GM12864 (cell line): ENCODE measurements at regions not wholly inside any gene's neighbourhood (a gene's known extent, or its start where the extent isn't known, plus 50 kb on each side); places are given as distances from the start of the nearest gene placed in this dataset.

ENCODE experiments used
- DNase-seq: peaks from one replicate; pipeline ENCODE4 v3.0.0-alpha.2; 2011; ENCODE audit warnings: low read depth
- H3K4me3 ChIP-seq: 2 replicates; pipeline ENCODE4 v1.5.1; 2011; ENCODE audit warnings: mild to moderate bottlenecking, low read depth, low read length, control low read depth
- TF ChIP-seq, protein P1 (sequence below): IDR thresholded peaks from 2 replicates; pipeline ENCODE4 v1.5.1; 2011; ENCODE audit warnings: low read depth, mild to moderate bottlenecking, moderate library complexity, low read length, control low read depth, inconsistent platforms; ENCODE audit errors: missing control alignments

DNA sequence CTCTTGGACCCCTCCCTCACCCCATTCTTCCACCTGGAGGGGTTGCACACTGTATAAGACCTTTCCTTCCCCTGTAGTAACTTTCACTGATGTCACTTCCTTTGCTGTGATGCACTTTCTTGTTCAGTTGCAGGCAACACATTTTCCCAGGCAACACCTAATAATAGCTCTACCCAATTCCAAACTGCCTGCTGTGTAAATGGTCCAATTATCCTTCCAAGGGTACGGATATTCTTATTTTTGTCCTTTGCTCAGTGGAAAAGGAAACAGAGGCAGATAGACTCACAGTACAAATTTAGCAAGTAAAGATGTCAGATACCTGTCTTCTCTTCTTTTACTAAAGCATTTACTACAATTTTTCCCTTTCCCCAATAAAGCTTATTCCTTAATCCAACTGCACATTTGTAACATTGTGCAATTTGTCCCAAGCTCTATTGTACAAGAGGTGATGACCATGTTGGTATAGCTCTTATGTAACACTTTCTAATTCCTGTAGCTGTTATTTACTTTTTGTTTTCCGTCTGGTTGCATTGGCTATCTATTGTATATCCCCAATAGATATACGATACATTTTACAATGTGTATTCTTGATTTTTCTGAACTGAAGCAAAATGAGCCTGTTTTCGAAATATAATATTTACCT is 69.1 kb upstream of the NPFFR2 start:
- H3K4me3 ChIP-seq = no peak overlapping the region
- TF ChIP-seq, protein P1, sequence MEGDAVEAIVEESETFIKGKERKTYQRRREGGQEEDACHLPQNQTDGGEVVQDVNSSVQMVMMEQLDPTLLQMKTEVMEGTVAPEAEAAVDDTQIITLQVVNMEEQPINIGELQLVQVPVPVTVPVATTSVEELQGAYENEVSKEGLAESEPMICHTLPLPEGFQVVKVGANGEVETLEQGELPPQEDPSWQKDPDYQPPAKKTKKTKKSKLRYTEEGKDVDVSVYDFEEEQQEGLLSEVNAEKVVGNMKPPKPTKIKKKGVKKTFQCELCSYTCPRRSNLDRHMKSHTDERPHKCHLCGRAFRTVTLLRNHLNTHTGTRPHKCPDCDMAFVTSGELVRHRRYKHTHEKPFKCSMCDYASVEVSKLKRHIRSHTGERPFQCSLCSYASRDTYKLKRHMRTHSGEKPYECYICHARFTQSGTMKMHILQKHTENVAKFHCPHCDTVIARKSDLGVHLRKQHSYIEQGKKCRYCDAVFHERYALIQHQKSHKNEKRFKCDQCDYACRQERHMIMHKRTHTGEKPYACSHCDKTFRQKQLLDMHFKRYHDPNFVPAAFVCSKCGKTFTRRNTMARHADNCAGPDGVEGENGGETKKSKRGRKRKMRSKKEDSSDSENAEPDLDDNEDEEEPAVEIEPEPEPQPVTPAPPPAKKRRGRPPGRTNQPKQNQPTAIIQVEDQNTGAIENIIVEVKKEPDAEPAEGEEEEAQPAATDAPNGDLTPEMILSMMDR = no peak
- no peak for DNase-seq

DNA sequence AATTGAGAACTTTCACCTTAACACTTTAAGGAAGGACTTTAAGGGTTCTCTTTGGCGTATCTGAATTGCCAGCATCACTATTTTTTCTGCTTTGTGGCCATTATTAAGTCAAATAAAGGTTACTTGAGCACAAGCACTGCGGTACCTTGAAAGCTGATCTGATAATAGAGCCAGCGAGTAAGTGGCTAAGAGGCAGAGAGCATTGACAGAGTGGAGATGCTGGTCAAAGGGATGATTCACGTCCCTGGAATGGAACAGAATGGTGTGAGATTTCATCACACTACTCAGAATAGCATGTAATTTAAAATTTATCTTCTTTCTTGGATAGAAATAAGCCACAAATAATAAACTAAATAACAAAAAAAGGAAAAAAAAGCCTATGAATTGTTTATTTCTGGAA is 57.1 kb upstream of the NPFFR2 start:
- DNase-seq = no peak
- TF ChIP-seq, protein P1 = no peak
- no peak overlapping the region for H3K4me3 ChIP-seq

DNA sequence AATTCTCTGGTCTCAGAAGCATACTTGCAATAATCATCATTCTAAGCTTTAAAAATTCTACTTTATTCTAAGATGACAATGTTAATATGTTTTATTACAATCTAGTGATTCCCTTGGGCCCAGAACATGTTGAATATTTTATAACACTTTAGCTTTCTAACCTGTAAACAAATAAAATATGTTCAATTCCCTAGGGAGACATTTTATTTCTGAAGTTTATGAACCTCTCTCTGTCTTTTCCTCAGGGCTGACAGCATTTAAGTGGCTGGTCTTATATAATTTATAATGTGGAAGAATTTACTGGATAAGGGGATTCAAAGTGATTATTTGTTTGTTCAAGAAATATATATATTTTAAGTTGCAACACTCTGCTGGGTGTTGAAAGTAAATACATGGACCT is 55.3 kb upstream of the NPFFR2 start:
- TF ChIP-seq, protein P1 = no peak
- no peak overlapping the region for H3K4me3 ChIP-seq
- DNase-seq = no peak

DNA sequence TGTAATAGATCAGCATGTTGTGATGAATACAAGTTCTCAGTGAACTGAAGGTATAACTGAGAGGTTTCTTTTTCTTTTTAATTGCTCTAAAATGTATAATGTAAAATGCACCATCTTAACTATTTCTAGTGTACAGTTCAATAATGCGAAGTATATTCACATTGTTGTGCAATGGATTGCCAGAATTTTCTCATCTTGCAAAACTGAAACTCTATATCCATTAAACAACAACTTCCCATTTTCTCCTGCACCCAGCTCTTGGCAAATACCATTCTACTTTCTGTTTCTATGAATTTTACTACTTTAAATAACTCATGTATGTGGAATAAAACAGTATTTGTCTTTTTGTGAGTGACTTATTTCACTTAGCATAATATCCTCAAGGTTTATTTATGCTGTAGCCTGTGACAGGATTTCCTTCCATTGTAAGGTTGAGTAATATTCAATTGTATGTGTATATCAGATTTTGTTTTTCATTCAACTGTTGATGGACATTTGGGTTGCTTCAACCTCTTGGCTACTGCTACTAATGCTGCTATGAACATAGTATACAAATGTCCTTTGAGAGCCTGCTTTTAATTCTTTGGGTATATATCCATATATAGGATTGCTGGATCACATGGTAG is 53.5 kb upstream of the NPFFR2 start:
- H3K4me3 ChIP-seq = no peak overlapping the region
- no peak for DNase-seq
- TF ChIP-seq, protein P1 = no peak

DNA sequence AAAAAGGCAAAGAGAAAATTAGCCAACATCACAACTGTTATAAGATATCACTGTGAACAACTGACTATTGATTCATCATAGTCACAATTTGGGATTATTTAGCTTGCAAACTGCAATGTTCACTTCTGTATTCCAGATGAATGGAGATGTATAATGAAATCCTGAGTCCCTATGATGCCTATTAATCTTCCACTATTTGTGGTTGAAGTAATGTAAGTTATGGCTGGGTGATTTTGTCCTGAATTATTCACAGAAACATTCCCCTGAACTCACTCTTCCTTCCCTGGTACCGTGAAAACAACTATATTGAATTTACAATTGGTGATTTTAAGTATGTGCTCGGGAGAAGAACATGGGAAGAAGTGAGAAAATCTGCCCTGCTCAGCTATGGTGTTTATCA is 50.8 kb upstream of the NPFFR2 start:
- DNase-seq = no peak
- TF ChIP-seq, protein P1 = no peak
- H3K4me3 ChIP-seq = no peak overlapping the region
